Spleen (tissue), 7 donors: ENCODE measurements at regions not wholly inside any gene's neighbourhood (a gene's known extent, or its start where the extent isn't known, plus 50 kb on each side); places are given as distances from the start of the nearest gene placed in this dataset.

ENCODE experiments used
- POLR2A ChIP-seq, 3 donors: fragments of 450-650 bp; IDR thresholded peaks; one replicate each; pipeline ENCODE4 v1.5.1; 2017; ENCODE audit warnings: antibody characterized with exemption in 3 of 3, mild to moderate bottlenecking in 1 of 3
- POLR2AphosphoS5 ChIP-seq, 3 donors: sonication (generic); formaldehyde crosslinking; IDR thresholded peaks; one replicate each; pipeline ENCODE4 v1.5.1; 2017; ENCODE audit warnings: antibody characterized with exemption in 3 of 3
- TF ChIP-seq, protein P1 (sequence below), 11 experiments: fragments of 200-600 bp in 7 of 11; fragments of 450-650 bp in 4 of 11; sonication (generic) in 4 of 11; IDR thresholded peaks in 8 of 11; conservative IDR thresholded peaks in 3 of 11; 1 replicate in 7 of 11; 2 replicates in 4 of 11; pipeline versions ENCODE4 v1.4.0 to v1.8.0; 2016 to 2021; ENCODE audit warnings: antibody characterized with exemption in 11 of 11, inconsistent platforms in 4 of 11, mild to moderate bottlenecking in 1 of 11
- donor health status: DM: no; HTN: no; CAD: no; lungs with moderate emphysema.
- donor health status: DM: no; HTN: no; CAD: no.
- donor health status: DM: no; HTN: no; CAD: no.

GRCh38 chr3:150335631-150336030 lies 72.5 kb upstream of the TSC22D2 start:
- TF ChIP-seq, protein P1, sequence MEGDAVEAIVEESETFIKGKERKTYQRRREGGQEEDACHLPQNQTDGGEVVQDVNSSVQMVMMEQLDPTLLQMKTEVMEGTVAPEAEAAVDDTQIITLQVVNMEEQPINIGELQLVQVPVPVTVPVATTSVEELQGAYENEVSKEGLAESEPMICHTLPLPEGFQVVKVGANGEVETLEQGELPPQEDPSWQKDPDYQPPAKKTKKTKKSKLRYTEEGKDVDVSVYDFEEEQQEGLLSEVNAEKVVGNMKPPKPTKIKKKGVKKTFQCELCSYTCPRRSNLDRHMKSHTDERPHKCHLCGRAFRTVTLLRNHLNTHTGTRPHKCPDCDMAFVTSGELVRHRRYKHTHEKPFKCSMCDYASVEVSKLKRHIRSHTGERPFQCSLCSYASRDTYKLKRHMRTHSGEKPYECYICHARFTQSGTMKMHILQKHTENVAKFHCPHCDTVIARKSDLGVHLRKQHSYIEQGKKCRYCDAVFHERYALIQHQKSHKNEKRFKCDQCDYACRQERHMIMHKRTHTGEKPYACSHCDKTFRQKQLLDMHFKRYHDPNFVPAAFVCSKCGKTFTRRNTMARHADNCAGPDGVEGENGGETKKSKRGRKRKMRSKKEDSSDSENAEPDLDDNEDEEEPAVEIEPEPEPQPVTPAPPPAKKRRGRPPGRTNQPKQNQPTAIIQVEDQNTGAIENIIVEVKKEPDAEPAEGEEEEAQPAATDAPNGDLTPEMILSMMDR (IDR thresholded peaks at IDR 0.05 in 8 of 11, conservative IDR thresholded peaks at IDR 0.05 in 3 of 11): no peak
- no peak for TF ChIP-seq POLR2A (IDR thresholded peaks at IDR 0.05)
- TF ChIP-seq POLR2AphosphoS5 (IDR thresholded peaks at IDR 0.05): no peak
